Sigmoid colon (tissue), 6 donors: ENCODE measurements at regions not wholly inside any gene's neighbourhood (a gene's known extent, or its start where the extent isn't known, plus 50 kb on each side); places are given as distances from the start of the nearest gene placed in this dataset.
"Not testable (repeated sequence)": the region's sequence is repeated elsewhere in the genome, so short reads cannot be mapped to it uniquely, and the experiment has no call there.

Experiments used
- DNase-seq: peaks from one replicate; pipeline ENCODE4 v3.0.0-alpha.2; 2019
- H3K27ac ChIP-seq, 4 donors: fragments of 200-600 bp; sonication (generic); one replicate each; pipeline ENCODE4 v1.5.1; 2016 to 2019; ENCODE audit warnings: mild to moderate bottlenecking in 1 of 4
- H3K27me3 ChIP-seq, 3 donors: fragments of 200-600 bp; sonication (generic); one replicate each; pipeline ENCODE4 v1.5.1; 2019; ENCODE audit warnings: mild to moderate bottlenecking in 1 of 3
- H3K36me3 ChIP-seq, 4 donors: fragments of 200-600 bp; sonication (generic); one replicate each; pipeline ENCODE4 v1.5.1; 2016 to 2019
- H3K4me1 ChIP-seq, 4 donors: fragments of 200-600 bp; sonication (generic); one replicate each; pipeline ENCODE4 v1.5.1; 2017 to 2019
- H3K4me3 ChIP-seq, 4 donors: fragments of 200-600 bp; sonication (generic); one replicate each; pipeline ENCODE4 v1.5.1; 2017 to 2019; ENCODE audit warnings: mild to moderate bottlenecking in 2 of 4, moderate library complexity in 1 of 4
- H3K9me3 ChIP-seq, 4 donors: fragments of 200-600 bp in 3 of 4; sonication (generic) in 3 of 4; one replicate each; pipeline versions ENCODE4 v1.5.1 to v1.6.1; 2013 to 2019
- CTCF ChIP-seq, 4 experiments: fragments of 450-650 bp in 3 of 4; fragments of 200-600 bp in 1 of 4; IDR thresholded peaks; one replicate each; pipeline ENCODE4 v1.5.1; 2016 to 2019; ENCODE audit warnings: antibody characterized with exemption in 4 of 4, mild to moderate bottlenecking in 3 of 4, moderate library complexity in 2 of 4
- EP300 ChIP-seq, 4 donors: sonication (generic); formaldehyde crosslinking; IDR thresholded peaks; one replicate each; pipeline ENCODE4 v1.6.1; 2017; ENCODE audit warnings: antibody characterized with exemption in 4 of 4
- POLR2A ChIP-seq, 2 donors: fragments of 450-650 bp; IDR thresholded peaks; one replicate each; pipeline ENCODE4 v1.6.1; 2016; ENCODE audit warnings: antibody characterized with exemption in 2 of 2, mild to moderate bottlenecking in 2 of 2, moderate library complexity in 2 of 2
- POLR2AphosphoS5 ChIP-seq, 4 donors: sonication (generic); formaldehyde crosslinking; IDR thresholded peaks; one replicate each; pipeline ENCODE4 v1.6.1; 2017; ENCODE audit warnings: antibody characterized with exemption in 4 of 4
- WGBS, 2 donors: extraction: QIAGEN DNeasy Blood & Tissue Kit; methylation state at CpG; one replicate each; pipeline ENCODE4 v1.1.7; 2013; 5-methylcytosine and 5-hydroxymethylcytosine counted together
- intact Hi-C: fragments of 100-400 bp; cut with DNase I; formaldehyde crosslinking; loops from one replicate; pipeline ENCODE4 v1.15.1; 2023
- donor health status: healthy with polysubstance abuse.
- donor health status: healthy.

- H3K27ac ChIP-seq = no peak overlapping the region
- H3K4me3 ChIP-seq = no peak overlapping the region
- intact Hi-C loops = loop anchor here (10.0 kb wide), 1 partner anchor 55 kb away; no protein-coding TSS in a partner anchor
- H3K27me3 ChIP-seq = no peaks in the 10 kb centered on the region
- WGBS, 2 donors = 16 to 60% methylated on average over 2 of the region's 2 CpGs
- no peak for DNase-seq
- H3K9me3 ChIP-seq = no peaks in the 10 kb centered on the region
- TF ChIP-seq EP300 (IDR thresholded peaks at IDR 0.05) = no peak
- H3K36me3 ChIP-seq = no peaks in the 10 kb centered on the region
- no peaks in the 10 kb centered on the region for H3K4me1 ChIP-seq
Observed at GRCh38 chrX:35439692-35440091, 358.4 kb upstream of the MAGEB16 start.

- no peaks in the 10 kb centered on the region for H3K9me3 ChIP-seq
- H3K27ac ChIP-seq = no peak overlapping the region
Observed at GRCh38 chrX:35442421-35442820, 355.7 kb upstream of the MAGEB16 start.

GRCh38 chrX:35443091-35443582 lies 355.0 kb upstream of the MAGEB16 start:
- intact Hi-C loops, H3K4me1 ChIP-seq, H3K36me3 ChIP-seq, DNase-seq, H3K4me3 ChIP-seq, H3K27me3 ChIP-seq, H3K27ac ChIP-seq, H3K9me3 ChIP-seq: not testable (repeated sequence)
- 13 to 58% methylated on average over 3 of the region's 3 CpGs for WGBS, 2 donors

More at GRCh38 chrX:35442421-35442820, 355.7 kb upstream of the MAGEB16 start:
- H3K4me3 ChIP-seq = no peak overlapping the region
- no peaks in the 10 kb centered on the region for H3K27me3 ChIP-seq
- TF ChIP-seq EP300 (IDR thresholded peaks at IDR 0.05) (no peak), CTCF (IDR thresholded peaks at IDR 0.05) (no peak), POLR2AphosphoS5 (IDR thresholded peaks at IDR 0.05) (no peak), POLR2A (IDR thresholded peaks at IDR 0.05) (no peak)
- no peaks in the 10 kb centered on the region for H3K36me3 ChIP-seq
- no peaks in the 10 kb centered on the region for H3K4me1 ChIP-seq
- DNase-seq = no peak
- intact Hi-C loops = no loop called here

- 89 to 92% methylated on average over 2 of the region's 2 CpGs for WGBS, 2 donors
- no peak overlapping the region for H3K27ac ChIP-seq
- no peak for TF ChIP-seq CTCF (IDR thresholded peaks at IDR 0.05)
- TF ChIP-seq EP300 (IDR thresholded peaks at IDR 0.05) = no peak
- no peak for TF ChIP-seq POLR2A (IDR thresholded peaks at IDR 0.05)
- TF ChIP-seq POLR2AphosphoS5 (IDR thresholded peaks at IDR 0.05) = no peak
- no peak for DNase-seq
- H3K27me3 ChIP-seq = no peaks in the 10 kb centered on the region
- no peak overlapping the region for H3K4me3 ChIP-seq
- no peaks in the 10 kb centered on the region for H3K36me3 ChIP-seq
- no peaks in the 10 kb centered on the region for H3K9me3 ChIP-seq
- H3K4me1 ChIP-seq = no peaks in the 10 kb centered on the region
- intact Hi-C loops = no loop called here
Observed at GRCh38 chrX:35444671-35445355, 353.3 kb upstream of the MAGEB16 start.

- TF ChIP-seq POLR2AphosphoS5 (IDR thresholded peaks at IDR 0.05) (no peak), CTCF (IDR thresholded peaks at IDR 0.05) (no peak), POLR2A (IDR thresholded peaks at IDR 0.05) (no peak), EP300 (IDR thresholded peaks at IDR 0.05) (no peak)
- 22 to 80% methylated on average over 3 of the region's 3 CpGs for WGBS, 2 donors
- Histone ChIP-seq H3K4me1 (no peaks in the 10 kb centered on the region), H3K9me3 (no peaks in the 10 kb centered on the region), H3K27me3 (no peaks in the 10 kb centered on the region), H3K36me3 (no peaks in the 10 kb centered on the region), H3K4me3 (no peak overlapping the region), H3K27ac (no peak overlapping the region)
- no peak for DNase-seq
- intact Hi-C loops = no loop called here
Observed at GRCh38 chrX:35445912-35446311, 352.2 kb upstream of the MAGEB16 start.

- no peaks in the 10 kb centered on the region for H3K4me1 ChIP-seq
- intact Hi-C loops = no loop called here
- TF ChIP-seq POLR2AphosphoS5 (IDR thresholded peaks at IDR 0.05) (no peak), CTCF (IDR thresholded peaks at IDR 0.05) (no peak), EP300 (IDR thresholded peaks at IDR 0.05) (no peak), POLR2A (IDR thresholded peaks at IDR 0.05) (no peak)
- H3K27ac ChIP-seq = no peak overlapping the region
- no peaks in the 10 kb centered on the region for H3K27me3 ChIP-seq
- no peak for DNase-seq
- 84 to 85% methylated on average over 1 of the region's 1 CpG for WGBS, 2 donors
- H3K4me3 ChIP-seq = no peak overlapping the region
- no peaks in the 10 kb centered on the region for H3K9me3 ChIP-seq
- H3K36me3 ChIP-seq = no peaks in the 10 kb centered on the region
Observed at GRCh38 chrX:35456891-35457290, 341.3 kb upstream of the MAGEB16 start.
